Motor neuron (in vitro differentiated cells): ENCODE measurements at regions not wholly inside any gene's neighbourhood (a gene's known extent, or its start where the extent isn't known, plus 50 kb on each side); places are given as distances from the start of the nearest gene placed in this dataset.
A peak's percentile ranks its signal among the peaks of the same experiment; 100 is the strongest.

Source experiments
- ATAC-seq, 8 experiments: fragments of 200-7000 bp; cut with Tn5 transposase; replicated peaks in 6 of 8; 2 replicates each; pipeline ENCODE4 v1.8.0; 2021; ENCODE audit warnings: mild to moderate bottlenecking in 8 of 8, moderate library complexity in 8 of 8
- H3K27ac ChIP-seq, 2 donors: fragments of 250-450 bp; sonication (Bioruptor Pico); 2 replicates each; pipeline ENCODE4 v1.9.0; 2021; ENCODE audit warnings: antibody characterized with exemption in 2 of 2, mild to moderate bottlenecking in 2 of 2, moderate library complexity in 1 of 2
- H3K4me1 ChIP-seq, 2 donors: fragments of 250-450 bp; sonication (Bioruptor Pico); replicated peaks in 1 of 2; 2 replicates each; pipeline ENCODE4 v1.6.1; 2021; ENCODE audit warnings: antibody characterized with exemption in 2 of 2, mild to moderate bottlenecking in 2 of 2, moderate library complexity in 1 of 2
- H3K4me3 ChIP-seq, 5 donors: fragments of 250-450 bp; sonication (Bioruptor Pico); 2 replicates each; pipeline ENCODE4 v1.9.0; 2021; ENCODE audit warnings: antibody characterized with exemption in 5 of 5, mild to moderate bottlenecking in 5 of 5, moderate library complexity in 4 of 5
- WGBS, 10 experiments: fragments of 450-650 bp; shearing (Covaris generic); methylation state at CpG; one replicate each; pipeline ENCODE4 v1.0.0; 2022; 5-methylcytosine and 5-hydroxymethylcytosine counted together
- in situ Hi-C, 9 experiments: fragments of 400-800 bp; cut with MboI; loops; one replicate each; pipeline ENCODE4 v1.15.0; 2021; ENCODE audit warnings: low sequenced_read_pairs in 9 of 9, low pct_unique_long_range_greater_than_20kb in 2 of 9; ENCODE audit not compliant: unreplicated experiment in 9 of 9

DNA sequence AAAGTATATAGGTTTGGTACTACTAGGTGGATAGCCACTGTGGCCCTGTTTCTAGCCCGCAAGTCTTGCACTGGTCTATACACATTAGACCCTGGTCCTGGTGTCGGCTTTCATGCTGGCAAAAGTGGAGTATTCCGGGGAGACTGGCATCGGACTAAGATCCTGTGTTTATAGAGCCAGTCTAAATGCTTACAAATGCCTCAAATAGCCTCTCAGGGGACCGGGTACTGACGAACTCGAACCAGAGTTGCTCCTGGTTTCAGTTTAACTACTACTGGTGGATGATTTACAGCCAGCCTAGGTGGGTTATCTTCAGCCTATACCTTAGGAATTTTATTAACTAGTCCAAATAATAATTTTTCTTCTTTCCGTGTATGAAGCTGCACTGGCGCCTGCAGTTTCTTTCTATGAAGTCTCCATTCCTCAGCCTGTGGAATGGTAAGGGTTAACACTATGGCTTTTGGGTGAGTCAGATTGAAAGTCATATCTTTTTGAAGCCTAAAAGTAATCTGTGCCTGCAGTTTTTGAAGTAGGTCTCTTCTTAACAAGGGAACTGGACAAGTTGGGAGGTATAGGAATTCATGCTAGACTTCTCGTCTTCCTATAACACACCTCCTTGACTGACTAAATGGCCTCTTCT, 51.3 kb downstream of the OR10H4 start:
- no peak overlapping the region for H3K4me3 ChIP-seq
- 26 to 71% (median 49%) methylated on average over 1 to 9 of the region's 10 CpGs; no CpG with 5 or more reads in 2 of the 10 experiments for WGBS, 10 experiments
- in situ Hi-C loops: no loop called here
- H3K4me1 ChIP-seq: no peaks in the 10 kb centered on the region
- H3K27ac ChIP-seq: no peak overlapping the region
- no peak for ATAC-seq

DNA sequence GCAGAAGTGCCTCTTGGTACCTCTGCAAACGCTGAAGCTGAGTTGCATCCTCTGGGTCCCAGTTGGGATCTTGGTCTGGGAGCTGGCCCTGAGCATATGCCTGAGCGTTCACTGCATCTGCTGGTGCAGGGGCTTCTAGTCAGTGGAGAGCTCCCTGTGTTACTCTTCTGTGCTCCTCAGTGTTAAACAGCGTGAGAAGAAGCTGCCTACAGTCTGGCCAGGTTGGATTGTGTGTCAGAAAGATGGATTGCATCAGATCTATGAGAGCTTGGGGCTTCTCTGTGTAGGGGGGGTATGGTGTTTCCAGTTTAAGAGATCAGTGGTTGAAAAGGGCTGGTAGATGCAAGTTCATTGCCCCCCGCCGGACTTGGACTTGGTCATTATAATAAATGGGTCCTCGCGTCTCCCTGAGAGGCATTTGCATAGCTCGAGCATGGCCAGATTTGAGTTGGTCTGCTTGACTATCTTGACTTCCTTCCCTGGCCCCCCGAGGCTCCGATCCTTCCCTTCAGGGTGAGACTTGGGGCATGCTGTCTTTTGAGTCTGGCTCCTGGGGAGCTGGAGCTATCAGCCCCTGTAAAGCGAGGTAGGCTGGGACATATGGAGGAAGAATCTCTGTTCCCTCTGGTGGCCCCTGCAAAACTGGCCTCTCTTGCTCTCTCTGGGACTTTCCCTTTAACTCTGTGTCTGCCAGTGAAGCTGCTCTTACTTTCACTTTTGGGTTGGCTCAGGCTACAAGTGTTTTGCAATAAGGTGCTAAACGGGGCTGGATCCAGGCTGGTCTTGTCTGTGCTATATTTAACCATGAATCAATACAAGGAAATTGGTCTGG, 52.9 kb downstream of the OR10H4 start:
- in situ Hi-C loops: no loop called here

DNA sequence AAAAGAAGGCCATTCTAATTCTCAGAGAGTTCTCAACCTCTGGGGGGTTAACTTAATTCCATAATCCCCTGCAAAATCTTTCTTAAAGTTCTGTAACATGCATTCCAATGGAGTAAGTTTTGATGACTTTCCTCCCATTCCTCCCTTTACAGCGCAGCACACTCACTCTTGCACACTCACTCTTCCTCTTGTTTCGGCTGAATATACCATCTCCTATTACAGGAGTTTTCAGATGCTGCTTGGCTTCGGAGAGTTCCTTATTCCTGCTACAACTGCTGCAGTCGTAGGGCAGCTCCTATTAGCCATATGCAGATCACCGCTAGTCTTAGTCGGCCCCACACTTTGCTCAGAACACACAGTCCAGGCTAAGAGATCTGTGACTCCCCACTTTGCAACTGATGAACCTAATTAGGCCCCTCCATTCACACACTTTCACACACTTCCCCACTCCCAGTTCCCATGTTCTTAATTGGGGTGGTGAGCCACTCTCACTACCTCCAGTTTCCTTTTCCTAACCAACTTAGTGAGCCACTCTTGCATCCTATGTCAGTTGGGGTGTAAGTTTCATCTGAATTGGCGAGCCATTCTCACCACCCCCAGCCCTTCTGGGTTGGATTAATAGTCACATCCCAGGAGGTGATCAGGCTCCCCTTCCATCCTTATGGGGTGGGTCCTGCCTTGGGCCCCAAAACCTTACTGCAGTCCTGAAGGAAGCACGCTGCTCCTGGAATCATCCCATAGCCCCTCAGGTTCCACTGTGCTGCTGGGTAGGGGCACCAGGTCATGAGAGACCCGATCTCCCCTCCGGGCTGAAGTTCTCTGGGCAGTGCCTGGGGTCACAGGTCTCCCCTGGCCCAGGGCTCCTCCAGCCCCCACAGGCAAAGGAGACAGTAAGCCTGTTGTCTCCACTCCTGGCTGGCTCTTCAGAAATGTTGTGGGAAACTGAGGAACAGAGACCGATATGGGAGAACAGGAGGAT, 53.9 kb downstream of the OR10H4 start:
- ATAC-seq: peak in 3 of 8 experiments; percentile 16 to 26 (median 23)
- no peak overlapping the region for H3K4me3 ChIP-seq
- WGBS, 10 experiments: 23 to 71% (median 59%) methylated on average over 1 to 8 of the region's 11 CpGs; no CpG with 5 or more reads in 1 of the 10 experiments
- H3K27ac ChIP-seq: no peak overlapping the region
- in situ Hi-C loops: no loop called here
- no peaks in the 10 kb centered on the region for H3K4me1 ChIP-seq

More for the DNA sequence above, 52.9 kb downstream of the OR10H4 start:
- Histone ChIP-seq H3K27ac (no peak overlapping the region), H3K4me1 (no peaks in the 10 kb centered on the region), H3K4me3 (no peak overlapping the region)
- peak in 3 of 8 experiments; percentile 85 to 96 (median 95) for ATAC-seq
- 0 to 100% (median 38%) methylated on average over 1 to 9 of the region's 12 CpGs; no CpG with 5 or more reads in 1 of the 10 experiments for WGBS, 10 experiments

DNA sequence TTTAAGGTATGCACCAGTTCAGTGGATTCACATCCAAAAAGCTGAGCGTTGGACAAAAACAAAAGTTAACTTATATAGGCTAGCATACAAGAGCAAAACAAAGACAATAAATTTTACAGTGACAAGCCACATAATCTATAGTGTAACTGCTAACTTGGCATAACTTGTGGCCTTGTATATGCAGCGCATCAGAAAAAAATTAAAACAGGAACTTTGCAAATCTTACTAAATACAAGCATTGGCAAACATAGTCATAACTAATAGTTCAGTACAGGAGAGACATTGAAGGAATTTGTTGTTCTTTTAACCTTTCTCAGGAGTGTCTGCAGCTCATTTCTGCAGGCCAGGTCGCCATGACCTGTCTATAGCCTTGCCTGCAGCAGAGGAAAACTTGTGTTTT, 54.6 kb downstream of the OR10H4 start:
- 0 to 86% (median 50%) methylated on average over 1 to 3 of the region's 3 CpGs for WGBS, 10 experiments
- H3K4me1 ChIP-seq: no peaks in the 10 kb centered on the region
- no peak for ATAC-seq
- no peak overlapping the region for H3K4me3 ChIP-seq
- H3K27ac ChIP-seq: no peak overlapping the region
- in situ Hi-C loops: no loop called here

- ATAC-seq: no peak
- Histone ChIP-seq H3K4me3 (no peak overlapping the region), H3K4me1 (no peaks in the 10 kb centered on the region), H3K27ac (no peak overlapping the region)
- WGBS, 10 experiments: 14 to 80% (median 50%) methylated on average over 1 to 3 of the region's 3 CpGs; no CpG with 5 or more reads in 5 of the 10 experiments
- in situ Hi-C loops: no loop called here
Observed at GRCh38 chr19:16005925-16006324, 57.1 kb downstream of the OR10H4 start.

DNA sequence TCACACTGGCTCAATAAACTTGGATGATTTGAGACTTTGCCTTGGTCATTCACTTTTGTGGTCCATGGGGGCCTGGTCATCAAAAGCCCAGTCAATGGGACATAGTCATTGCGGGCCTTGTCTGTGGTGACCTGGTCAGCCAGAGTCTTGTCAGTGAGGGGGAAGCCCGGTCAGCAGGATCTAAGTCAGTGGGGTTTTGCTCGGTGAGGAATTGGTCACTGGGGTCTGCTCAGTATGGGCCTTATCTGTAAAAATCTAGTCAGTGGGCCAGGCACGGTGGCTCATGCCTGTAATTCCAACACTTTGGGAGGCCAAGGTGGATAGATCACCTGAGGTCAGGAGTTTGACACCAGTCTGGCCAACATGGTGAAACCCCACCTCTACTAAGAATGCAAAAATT, 63.7 kb upstream of the TPM4 start:
- in situ Hi-C loops: no loop called here
- 40 to 100% (median 63%) methylated on average over 1 to 4 of the region's 4 CpGs; no CpG with 5 or more reads in 6 of the 10 experiments for WGBS, 10 experiments
- no peak overlapping the region for H3K4me3 ChIP-seq
- no peak for ATAC-seq
- no peak overlapping the region for H3K27ac ChIP-seq
- H3K4me1 ChIP-seq: no peaks in the 10 kb centered on the region

- in situ Hi-C loops: no loop called here
- 50 to 93% (median 80%) methylated on average over 1 to 7 of the region's 11 CpGs; no CpG with 5 or more reads in 3 of the 10 experiments for WGBS, 10 experiments
Observed at GRCh38 chr19:16013181-16013850, 63.0 kb upstream of the TPM4 start.

GRCh38 chr19:16013851-16014840, 62.1 kb upstream of the TPM4 start:
- WGBS, 10 experiments: 68 to 95% (median 90%) methylated on average over 3 to 14 of the region's 31 CpGs; no CpG with 5 or more reads in 2 of the 10 experiments
- ATAC-seq: no peak
- in situ Hi-C loops: no loop called here
- H3K27ac ChIP-seq: no peak overlapping the region
- no peak overlapping the region for H3K4me3 ChIP-seq
- H3K4me1 ChIP-seq: no peaks in the 10 kb centered on the region

More at GRCh38 chr19:16013181-16013850, 63.0 kb upstream of the TPM4 start:
- H3K4me3 ChIP-seq: no peak overlapping the region
- no peak overlapping the region for H3K27ac ChIP-seq
- ATAC-seq: no peak
- H3K4me1 ChIP-seq: no peaks in the 10 kb centered on the region

DNA sequence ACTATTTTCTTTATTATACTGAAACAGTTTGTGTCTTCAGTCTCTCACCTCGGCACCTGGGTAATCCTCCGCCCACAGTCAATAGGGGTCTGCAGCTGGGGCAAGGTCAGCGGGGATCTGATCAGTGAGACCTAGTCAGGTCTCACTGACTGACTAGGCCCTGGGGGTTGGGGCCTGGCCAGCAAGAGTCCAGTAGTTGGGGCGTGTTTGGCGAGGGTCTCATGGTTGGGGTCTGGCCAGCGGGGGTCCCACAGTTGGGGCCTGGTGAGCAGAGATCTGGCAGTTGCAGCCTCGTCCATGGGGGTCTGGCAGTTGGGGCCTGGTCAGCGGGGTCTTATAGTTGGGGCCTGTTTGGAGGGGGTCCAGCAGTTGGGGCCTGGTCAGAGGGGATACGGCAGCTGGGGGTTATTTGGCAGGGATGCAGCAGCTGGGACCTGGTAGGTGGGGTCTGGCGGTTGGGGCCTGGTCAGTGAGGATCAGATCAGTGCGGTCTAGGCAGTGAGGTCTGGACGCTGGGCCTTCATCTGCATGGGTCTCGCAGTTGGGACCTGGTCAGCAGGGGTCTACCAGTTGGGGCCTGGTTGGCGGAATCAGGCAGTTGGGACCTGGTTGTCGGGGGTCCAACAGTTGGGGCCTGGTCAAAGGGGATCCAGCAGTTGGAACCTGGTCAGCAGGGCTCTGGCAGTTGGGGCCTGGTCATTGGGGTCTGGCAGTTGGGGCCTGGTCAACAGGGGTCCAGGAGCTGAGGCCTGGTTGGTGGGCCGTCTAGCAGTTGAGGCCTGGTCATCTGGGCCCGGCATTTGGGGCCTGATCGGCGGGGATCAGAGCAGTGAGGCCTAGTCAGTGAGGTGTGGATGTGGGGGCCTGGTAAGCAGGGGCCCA, 61.1 kb upstream of the TPM4 start:
- in situ Hi-C loops: no loop called here
- Histone ChIP-seq H3K4me3 (no peak overlapping the region), H3K27ac (no peak overlapping the region), H3K4me1 (no peaks in the 10 kb centered on the region)
- ATAC-seq: no peak
- 50 to 100% (median 85%) methylated on average over 1 to 7 of the region's 19 CpGs; no CpG with 5 or more reads in 6 of the 10 experiments for WGBS, 10 experiments

GRCh38 chr19:16015805-16016173, 60.5 kb upstream of the TPM4 start:
- in situ Hi-C loops: no loop called here
- Histone ChIP-seq H3K4me3 (no peak overlapping the region), H3K4me1 (no peaks in the 10 kb centered on the region), H3K27ac (no peak overlapping the region)
- WGBS, 10 experiments: 100% methylated on average over 1 of the region's 3 CpGs; no CpG with 5 or more reads in 8 of the 10 experiments
- no peak for ATAC-seq
